ENCODE measurements at regions not wholly inside any gene's neighbourhood (a gene's known extent, or its start where the extent isn't known, plus 50 kb on each side); places are given as distances from the start of the nearest gene placed in this dataset.

GRCh38 chr17:55634702-55635101, 88.0 kb downstream of the TMEM100 start:
- no peak for DNase-seq (ENCODE audit: low spot score)

DNA sequence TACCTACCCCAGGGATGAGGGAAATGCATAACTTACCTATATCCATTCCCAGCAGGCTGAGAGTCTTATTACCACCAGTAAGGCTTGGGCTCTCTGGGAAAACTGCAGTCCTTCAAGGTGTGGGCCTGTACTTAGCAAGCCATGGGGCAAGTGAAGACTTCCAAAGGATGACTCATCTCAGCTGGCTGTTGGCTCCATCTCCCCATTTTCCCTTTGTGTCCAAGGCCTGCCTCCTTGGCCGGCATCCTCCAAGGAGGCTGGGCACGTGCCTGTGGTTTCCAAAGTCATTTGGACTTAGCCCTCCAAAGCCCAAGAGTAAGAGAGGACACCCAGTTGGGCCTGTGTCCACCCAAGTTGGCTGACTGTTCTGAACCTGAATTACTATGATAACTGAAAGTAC, 89.8 kb downstream of the TMEM100 start:
- no peak for DNase-seq (ENCODE audit: low spot score)

DNA sequence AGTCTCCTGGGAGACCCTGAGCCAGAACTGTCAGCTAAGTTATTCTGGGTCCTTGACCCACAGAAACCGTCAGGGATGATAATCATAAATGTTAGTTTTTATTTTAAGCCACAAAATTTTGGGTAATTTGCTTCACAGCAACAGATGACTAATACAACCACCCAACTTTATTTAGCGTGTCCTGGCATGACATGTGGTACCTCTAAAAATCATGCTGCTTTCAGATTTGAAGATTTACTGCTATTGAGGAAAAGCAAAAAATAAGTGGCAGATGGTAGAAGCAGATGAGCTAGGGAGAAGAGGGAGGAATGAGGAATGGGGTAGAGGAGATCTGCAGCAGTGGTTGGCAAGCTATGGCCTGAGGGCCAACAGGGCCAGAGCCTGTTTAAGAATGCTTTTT, 90.4 kb downstream of the TMEM100 start:
- no peak for DNase-seq (ENCODE audit: low spot score)

DNA sequence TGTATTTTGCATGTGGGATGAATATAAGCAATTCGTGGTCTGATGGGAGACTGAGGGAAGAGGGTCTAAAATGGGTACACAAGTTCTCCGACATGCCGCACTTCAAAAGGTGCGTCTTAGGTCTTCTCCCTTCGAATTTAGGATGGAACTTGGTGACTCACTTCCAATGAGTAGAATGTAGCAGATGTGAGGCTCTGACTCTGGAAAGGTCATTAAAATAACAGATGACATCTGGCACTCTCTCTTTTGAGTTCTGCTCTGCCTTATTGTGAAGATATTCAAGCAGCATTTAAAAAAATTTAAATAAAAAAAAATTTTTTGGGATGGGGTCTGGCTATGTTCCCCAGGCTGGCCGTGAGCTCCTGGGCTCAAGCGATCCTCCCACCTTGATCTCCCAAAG, 92.7 kb downstream of the TMEM100 start:
- DNase-seq (ENCODE audit: low spot score) = no peak

GRCh38 chr17:55625521-55625920, 97.1 kb downstream of the TMEM100 start:
- no peak for DNase-seq (ENCODE audit: low spot score)

DNA sequence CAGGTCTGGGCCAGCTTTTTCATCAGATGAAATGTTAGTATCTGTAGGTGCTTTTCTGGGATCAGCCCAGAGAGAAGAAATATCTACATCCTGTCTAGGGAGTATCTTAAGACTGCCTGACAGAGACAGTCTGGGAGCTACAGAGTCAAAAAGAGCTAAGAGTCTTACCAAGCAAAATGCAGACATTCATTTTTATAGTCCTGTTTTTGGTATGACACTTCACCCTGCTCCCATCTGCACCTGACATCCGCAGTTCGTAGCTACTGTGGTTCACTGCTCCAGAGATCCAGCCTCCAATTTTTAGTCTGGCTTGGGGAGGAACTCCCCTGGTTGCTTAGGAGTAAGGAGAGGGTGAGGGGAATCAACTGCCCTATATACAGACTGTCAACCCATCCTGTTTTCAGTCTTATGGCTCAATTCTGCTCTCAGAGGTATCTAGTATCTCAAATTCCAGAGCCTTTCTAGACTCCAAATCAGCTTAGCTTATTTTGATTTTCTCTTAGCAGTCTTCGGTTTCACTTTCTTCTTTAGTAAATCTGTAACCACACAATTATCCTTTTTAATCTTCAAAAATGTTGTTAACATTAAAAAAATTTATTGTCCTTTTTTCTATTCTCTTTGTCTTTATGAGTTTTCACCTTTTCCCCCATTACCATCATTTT, 97.8 kb downstream of the TMEM100 start:
- no peak for DNase-seq (ENCODE audit: low spot score)

DNA sequence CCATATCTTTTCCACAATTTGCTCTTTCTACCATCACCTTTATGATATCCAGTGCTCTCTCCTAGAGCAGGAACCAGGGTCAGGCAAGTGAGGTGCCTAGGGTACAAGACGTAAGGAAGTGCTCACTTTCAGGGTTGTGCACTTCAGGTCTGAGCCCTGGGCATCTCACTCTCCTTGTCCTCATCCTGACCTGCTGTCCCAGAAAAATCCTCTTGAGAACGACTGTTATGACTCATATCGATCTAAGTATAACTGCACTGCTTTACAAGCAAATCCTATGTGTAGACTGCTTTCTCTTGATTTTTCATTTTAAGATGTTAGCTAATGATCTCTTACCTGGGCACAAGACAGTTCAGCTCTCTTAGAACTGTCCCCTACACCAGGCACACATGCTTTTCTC, 100.1 kb downstream of the TMEM100 start:
- DNase-seq (ENCODE audit: low spot score) = no peak

DNA sequence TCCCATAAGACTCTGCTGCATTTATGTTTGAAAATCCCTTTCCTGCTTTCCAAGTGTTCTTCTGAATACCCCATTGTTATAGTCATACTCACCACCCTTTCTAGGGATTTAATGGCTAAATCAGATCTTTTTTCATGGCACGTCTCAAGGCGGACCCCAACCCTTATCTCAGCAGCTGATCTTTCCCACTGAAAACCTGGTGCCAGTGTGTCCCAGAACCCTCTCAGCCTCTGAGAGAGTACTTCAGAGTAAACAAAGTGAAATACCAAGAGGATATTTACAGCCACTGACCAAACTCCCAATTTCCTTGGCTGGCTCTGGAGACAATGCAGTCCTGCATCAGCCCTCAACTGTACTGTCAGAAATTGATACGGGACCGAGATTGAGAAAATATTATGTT, 101.7 kb downstream of the TMEM100 start:
- no peak for DNase-seq (ENCODE audit: low spot score)

GRCh38 chr17:55620023-55620422, 102.6 kb downstream of the TMEM100 start:
- no peak for DNase-seq (ENCODE audit: low spot score)

DNA sequence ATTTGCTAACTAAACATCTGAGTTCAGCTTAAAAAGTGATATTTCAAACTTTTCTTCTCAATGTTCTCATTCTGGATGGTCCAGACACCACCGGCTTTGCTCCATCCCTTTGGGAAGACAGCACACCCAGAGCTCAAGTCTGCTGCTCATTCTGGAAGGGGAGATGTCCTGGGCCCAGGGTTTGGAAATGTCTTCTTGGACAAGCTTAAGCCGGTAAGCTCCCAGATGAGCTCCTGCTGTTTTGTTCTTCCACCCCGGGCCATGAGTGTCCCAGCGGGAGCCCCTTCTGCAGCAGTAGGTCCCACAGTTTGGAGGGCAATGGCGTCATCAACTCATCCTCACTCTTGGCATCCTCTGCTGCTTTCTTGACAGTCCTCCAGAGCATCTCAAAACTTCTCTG, 105.2 kb downstream of the TMEM100 start:
- DNase-seq (ENCODE audit: low spot score) = no peak

DNA sequence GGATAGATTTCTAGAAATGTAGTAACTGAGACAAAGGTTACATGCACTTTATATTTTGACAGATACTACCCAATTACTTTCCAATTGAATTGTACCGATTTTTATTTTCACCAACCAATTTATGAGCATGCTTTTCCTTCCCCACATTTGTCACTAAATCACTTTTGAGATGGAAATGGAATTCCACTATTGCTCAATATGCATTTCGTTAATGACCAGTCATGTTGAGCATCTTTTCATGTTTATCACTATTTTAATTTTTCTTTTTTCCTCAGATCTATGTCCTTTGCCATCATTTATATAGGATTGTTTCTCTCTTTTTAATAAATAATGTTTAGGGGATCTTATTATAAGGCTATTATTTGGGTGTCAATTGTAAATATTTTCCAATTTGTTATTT, 102.8 kb upstream of the SMIM36 start:
- no peak for DNase-seq (ENCODE audit: low spot score)

GRCh38 chr17:55612691-55613141, 101.5 kb upstream of the SMIM36 start:
- no peak for DNase-seq (ENCODE audit: low spot score)

GRCh38 chr17:55607731-55608341, 96.6 kb upstream of the SMIM36 start:
- no peak for DNase-seq (ENCODE audit: low spot score)

DNA sequence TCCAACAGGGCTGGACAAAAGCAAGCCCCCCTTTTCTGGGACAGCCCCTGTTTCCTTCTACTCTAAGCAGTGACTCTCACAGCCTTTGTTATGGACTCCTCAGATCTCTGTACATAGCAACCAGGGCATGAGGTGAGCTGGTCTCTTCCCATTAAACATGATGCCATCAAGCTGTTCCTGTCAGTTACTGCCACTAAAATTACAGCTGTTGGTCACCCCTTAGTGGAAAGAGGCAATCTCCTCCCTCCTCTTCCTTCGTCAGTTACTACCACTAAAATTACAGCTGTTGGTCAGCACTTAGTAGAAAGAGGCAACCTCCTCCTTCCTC, 95.2 kb upstream of the SMIM36 start:
- no peak for DNase-seq (ENCODE audit: low spot score)

- DNase-seq (ENCODE audit: low spot score) = no peak
Observed at GRCh38 chr17:55605705-55606487, 94.6 kb upstream of the SMIM36 start.

GRCh38 chr17:55601874-55602364, 90.7 kb upstream of the SMIM36 start:
- peak; percentile 61 for DNase-seq (ENCODE audit: low spot score)

DNA sequence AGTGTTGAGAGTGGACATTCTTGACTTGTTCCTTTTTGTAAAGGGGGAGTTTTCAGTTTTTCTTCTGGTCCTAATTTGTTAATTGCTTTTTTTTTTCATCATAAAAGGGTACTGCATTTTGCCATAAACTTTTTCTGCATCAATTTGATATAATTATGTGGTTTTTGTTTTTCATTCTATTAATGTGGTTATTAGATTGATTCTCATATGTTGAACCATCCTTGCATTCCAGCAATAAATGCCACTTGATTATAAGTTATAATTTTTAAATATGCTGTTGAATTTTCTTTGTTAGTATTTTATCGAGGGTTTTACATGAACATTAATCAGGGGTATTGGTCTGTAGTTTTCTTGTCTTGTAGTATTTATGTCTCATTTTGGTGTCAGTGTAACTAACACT, 87.2 kb upstream of the SMIM36 start:
- DNase-seq (ENCODE audit: low spot score) = no peak

DNA sequence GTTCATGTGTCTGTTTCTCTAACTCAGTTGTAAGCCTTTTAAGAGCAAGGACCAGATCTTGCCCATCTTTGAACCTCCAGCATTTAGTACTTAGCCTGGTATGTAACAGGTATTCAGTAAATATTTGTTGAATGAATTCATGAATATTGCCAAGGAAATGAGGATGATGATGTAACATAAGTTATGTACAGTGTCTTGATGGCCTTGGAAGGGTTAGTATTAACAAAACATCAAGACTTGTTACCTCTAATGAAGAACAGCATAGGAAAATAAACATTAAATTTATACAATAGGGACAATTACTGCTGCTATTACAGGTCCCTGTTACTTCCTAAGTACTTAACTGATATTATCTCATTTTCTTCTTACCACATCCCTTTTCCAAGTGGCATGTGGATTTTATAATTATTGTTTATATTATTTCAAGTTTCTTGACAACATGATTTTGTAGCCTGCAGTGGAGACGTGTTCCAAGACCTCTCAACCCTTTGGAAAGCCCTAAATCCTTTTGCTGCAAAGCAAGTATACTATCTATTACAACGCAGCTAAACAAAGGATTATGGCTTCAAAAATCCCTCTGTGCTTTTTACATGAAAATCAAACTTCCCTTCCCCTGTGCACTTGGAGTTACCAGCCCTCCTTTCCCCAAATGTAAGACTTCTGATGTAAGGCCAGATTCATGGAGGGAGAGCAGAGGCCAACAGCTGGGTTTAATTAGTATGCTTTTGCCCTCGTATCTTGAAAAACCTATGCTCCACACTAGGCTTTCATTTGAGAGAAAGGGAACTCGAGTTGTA, 77.4 kb upstream of the SMIM36 start:
- DNase-seq (ENCODE audit: low spot score) = no peak

- DNase-seq (ENCODE audit: low spot score) = no peak
Observed at GRCh38 chr17:55587608-55588139, 76.4 kb upstream of the SMIM36 start.

GRCh38 chr17:55585629-55586028, 74.4 kb upstream of the SMIM36 start:
- no peak for DNase-seq (ENCODE audit: low spot score)

- no peak for DNase-seq (ENCODE audit: low spot score)
Observed at GRCh38 chr17:55584861-55585260, 73.6 kb upstream of the SMIM36 start.

DNA sequence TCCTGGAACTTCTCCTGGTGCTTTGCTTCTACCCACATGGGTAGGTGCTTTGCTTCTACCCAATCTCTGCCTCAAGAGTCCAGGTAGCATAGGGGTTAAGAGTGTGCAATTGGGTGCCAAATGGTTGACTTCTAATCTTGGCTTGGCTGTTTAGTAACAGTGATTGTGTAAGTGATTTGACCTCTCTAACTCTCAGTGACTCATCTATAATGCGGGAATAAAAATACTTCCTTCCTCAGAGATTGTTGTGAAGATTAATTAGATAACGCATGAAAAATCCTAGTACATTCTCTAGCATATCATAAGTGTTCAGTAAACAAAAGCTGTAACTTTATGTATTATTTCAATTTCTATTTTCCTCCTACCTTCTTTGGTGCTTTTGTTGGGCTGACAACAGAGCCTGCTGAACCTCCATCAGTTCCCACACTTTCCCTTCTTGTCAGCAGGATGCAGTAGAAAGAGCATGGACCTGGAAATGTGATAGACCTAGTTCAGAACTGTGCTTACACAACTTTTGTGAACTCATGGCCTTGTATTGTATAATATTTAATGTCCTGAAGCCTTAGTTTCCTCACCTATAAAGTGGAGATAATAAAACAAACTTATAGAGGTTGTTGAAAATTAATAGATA, 72.9 kb upstream of the SMIM36 start:
- DNase-seq (ENCODE audit: low spot score) = no peak
